ENCODE measurements at regions not wholly inside any gene's neighbourhood (a gene's known extent, or its start where the extent isn't known, plus 50 kb on each side); places are given as distances from the start of the nearest gene placed in this dataset.

DNA sequence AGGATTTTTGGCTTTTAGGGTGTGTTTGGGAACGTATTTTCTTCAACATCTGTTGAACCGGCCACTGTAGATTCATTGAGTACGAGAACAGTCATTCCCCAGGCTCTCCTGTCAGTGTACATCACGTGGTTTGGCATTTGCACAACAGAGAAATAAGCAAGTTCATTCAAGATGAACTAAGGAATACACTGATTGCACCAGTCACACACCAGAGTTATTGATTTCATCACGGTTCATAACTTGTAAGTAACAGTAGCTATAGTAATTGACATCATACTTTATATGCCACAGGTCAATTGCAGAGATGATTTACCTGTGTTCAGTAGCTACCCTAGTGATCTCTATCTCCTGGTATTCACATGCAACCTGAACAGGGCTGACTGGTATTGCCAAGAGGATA, 90.7 kb upstream of the ETS2 start:
- TF ChIP-seq, protein P1, sequence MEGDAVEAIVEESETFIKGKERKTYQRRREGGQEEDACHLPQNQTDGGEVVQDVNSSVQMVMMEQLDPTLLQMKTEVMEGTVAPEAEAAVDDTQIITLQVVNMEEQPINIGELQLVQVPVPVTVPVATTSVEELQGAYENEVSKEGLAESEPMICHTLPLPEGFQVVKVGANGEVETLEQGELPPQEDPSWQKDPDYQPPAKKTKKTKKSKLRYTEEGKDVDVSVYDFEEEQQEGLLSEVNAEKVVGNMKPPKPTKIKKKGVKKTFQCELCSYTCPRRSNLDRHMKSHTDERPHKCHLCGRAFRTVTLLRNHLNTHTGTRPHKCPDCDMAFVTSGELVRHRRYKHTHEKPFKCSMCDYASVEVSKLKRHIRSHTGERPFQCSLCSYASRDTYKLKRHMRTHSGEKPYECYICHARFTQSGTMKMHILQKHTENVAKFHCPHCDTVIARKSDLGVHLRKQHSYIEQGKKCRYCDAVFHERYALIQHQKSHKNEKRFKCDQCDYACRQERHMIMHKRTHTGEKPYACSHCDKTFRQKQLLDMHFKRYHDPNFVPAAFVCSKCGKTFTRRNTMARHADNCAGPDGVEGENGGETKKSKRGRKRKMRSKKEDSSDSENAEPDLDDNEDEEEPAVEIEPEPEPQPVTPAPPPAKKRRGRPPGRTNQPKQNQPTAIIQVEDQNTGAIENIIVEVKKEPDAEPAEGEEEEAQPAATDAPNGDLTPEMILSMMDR (IDR thresholded peaks at IDR 0.05; ENCODE audit: insufficient read depth, low read length) = no peak
- TF ChIP-seq POLR2AphosphoS5 (IDR thresholded peaks at IDR 0.05; ENCODE audit: low read depth) (no peak), GABPA (IDR thresholded peaks at IDR 0.05; ENCODE audit: low read depth) (no peak), SPI1 (IDR thresholded peaks at IDR 0.05; ENCODE audit: borderline replicate concordance, low read depth) (no peak)
- TF ChIP-seq, protein P2, sequence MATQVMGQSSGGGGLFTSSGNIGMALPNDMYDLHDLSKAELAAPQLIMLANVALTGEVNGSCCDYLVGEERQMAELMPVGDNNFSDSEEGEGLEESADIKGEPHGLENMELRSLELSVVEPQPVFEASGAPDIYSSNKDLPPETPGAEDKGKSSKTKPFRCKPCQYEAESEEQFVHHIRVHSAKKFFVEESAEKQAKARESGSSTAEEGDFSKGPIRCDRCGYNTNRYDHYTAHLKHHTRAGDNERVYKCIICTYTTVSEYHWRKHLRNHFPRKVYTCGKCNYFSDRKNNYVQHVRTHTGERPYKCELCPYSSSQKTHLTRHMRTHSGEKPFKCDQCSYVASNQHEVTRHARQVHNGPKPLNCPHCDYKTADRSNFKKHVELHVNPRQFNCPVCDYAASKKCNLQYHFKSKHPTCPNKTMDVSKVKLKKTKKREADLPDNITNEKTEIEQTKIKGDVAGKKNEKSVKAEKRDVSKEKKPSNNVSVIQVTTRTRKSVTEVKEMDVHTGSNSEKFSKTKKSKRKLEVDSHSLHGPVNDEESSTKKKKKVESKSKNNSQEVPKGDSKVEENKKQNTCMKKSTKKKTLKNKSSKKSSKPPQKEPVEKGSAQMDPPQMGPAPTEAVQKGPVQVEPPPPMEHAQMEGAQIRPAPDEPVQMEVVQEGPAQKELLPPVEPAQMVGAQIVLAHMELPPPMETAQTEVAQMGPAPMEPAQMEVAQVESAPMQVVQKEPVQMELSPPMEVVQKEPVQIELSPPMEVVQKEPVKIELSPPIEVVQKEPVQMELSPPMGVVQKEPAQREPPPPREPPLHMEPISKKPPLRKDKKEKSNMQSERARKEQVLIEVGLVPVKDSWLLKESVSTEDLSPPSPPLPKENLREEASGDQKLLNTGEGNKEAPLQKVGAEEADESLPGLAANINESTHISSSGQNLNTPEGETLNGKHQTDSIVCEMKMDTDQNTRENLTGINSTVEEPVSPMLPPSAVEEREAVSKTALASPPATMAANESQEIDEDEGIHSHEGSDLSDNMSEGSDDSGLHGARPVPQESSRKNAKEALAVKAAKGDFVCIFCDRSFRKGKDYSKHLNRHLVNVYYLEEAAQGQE (IDR thresholded peaks at IDR 0.05; ENCODE audit: insufficient replicate concordance, low read depth) = no peak
